HFFc6 (cell line): ENCODE measurements at regions not wholly inside any gene's neighbourhood (a gene's known extent, or its start where the extent isn't known, plus 50 kb on each side); places are given as distances from the start of the nearest gene placed in this dataset.

Experiments used
- DNase-seq: peaks from one replicate; pipeline ENCODE4 v3.0.0-alpha.2; 2018
- H3K27ac Mint-ChIP-seq: 2 replicates; pipeline ENCODE4 v1.8.0; 2020; ENCODE audit warnings: mild to moderate bottlenecking, mixed read lengths
- H3K27me3 Mint-ChIP-seq: 2 replicates; pipeline ENCODE4 v1.8.0; 2021; ENCODE audit warnings: mild to moderate bottlenecking, moderate library complexity, mixed read lengths; ENCODE audit not compliant: insufficient read depth
- H3K36me3 Mint-ChIP-seq: 2 replicates; pipeline ENCODE4 v1.8.0; 2021; ENCODE audit warnings: low read depth, mixed read lengths
- H3K4me1 Mint-ChIP-seq: 2 replicates; pipeline ENCODE4 v1.8.0; 2020; ENCODE audit warnings: low read depth, mixed read lengths
- H3K4me3 Mint-ChIP-seq: 2 replicates; pipeline ENCODE4 v1.8.0; 2020; ENCODE audit warnings: mild to moderate bottlenecking, moderate library complexity, mixed read lengths
- H3K9me3 Mint-ChIP-seq: 2 replicates; pipeline ENCODE4 v1.8.0; 2020; ENCODE audit warnings: mild to moderate bottlenecking, mixed read lengths
- TF ChIP-seq, protein P1 (sequence below): fragments of 200-600 bp; sonication (generic); IDR thresholded peaks from 2 replicates; pipeline ENCODE4 v1.5.0; 2021; ENCODE audit warnings: antibody characterized with exemption, mild to moderate bottlenecking

DNA sequence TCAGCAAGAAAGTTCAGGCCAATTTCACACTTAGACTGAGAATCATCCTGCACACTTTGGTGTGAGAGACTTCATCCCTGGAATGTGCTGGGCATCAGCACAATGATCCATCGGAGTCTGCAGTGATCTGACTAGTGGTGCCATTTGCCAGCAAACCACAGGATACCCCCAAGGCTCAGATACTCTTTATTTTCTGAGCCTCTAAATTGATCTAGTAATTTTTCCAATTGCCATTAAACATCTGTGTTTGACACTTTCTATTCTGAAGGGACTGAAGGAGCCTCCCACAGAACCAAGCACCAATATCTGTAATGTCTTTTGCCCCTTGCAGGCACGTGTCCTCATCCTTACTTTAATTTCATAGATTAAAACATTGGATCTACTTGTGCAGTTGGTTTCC, 485.3 kb upstream of the SMIM21 start:
- TF ChIP-seq, protein P1, sequence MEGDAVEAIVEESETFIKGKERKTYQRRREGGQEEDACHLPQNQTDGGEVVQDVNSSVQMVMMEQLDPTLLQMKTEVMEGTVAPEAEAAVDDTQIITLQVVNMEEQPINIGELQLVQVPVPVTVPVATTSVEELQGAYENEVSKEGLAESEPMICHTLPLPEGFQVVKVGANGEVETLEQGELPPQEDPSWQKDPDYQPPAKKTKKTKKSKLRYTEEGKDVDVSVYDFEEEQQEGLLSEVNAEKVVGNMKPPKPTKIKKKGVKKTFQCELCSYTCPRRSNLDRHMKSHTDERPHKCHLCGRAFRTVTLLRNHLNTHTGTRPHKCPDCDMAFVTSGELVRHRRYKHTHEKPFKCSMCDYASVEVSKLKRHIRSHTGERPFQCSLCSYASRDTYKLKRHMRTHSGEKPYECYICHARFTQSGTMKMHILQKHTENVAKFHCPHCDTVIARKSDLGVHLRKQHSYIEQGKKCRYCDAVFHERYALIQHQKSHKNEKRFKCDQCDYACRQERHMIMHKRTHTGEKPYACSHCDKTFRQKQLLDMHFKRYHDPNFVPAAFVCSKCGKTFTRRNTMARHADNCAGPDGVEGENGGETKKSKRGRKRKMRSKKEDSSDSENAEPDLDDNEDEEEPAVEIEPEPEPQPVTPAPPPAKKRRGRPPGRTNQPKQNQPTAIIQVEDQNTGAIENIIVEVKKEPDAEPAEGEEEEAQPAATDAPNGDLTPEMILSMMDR, result no peak
- H3K9me3 Mint-ChIP-seq, result peaks cover 10% of the 10 kb centered on the region
- no peak overlapping the region for H3K4me3 Mint-ChIP-seq
- H3K27ac Mint-ChIP-seq, result no peak overlapping the region
- H3K36me3 Mint-ChIP-seq, result no peaks in the 10 kb centered on the region
- H3K4me1 Mint-ChIP-seq, result no peaks in the 10 kb centered on the region
- no peaks in the 10 kb centered on the region; the same call in none of the 2 replicates for H3K27me3 Mint-ChIP-seq
- no peak for DNase-seq

DNA sequence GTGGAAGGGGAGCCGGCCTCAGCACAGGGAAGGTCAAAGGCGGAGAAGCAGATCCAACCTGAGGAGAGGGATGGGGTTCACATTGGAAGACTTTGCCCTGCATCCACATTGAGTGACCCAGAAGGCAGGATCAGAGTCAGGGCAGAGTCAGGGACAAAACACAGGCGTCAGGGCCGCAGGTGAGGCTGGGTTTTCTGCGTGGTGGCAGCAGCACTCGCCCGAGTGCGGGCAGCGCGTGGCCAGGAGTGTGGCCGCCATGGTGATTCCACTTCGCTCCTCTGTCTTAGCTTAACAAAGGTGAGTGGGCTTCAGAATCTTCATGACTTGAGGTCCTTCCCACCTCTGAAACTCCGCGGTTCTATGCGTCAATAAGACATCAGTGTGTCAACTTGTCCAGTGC, 476.9 kb upstream of the SMIM21 start:
- Mint-ChIP-seq H3K27ac (no peak overlapping the region), H3K4me1 (no peaks in the 10 kb centered on the region), H3K27me3 (no peaks in the 10 kb centered on the region; the same call in 1 of the 2 replicates), H3K36me3 (no peaks in the 10 kb centered on the region), H3K9me3 (peaks cover 45% of the 10 kb centered on the region), H3K4me3 (no peak overlapping the region)
- TF ChIP-seq, protein P1, result no peak
- no peak for DNase-seq

DNA sequence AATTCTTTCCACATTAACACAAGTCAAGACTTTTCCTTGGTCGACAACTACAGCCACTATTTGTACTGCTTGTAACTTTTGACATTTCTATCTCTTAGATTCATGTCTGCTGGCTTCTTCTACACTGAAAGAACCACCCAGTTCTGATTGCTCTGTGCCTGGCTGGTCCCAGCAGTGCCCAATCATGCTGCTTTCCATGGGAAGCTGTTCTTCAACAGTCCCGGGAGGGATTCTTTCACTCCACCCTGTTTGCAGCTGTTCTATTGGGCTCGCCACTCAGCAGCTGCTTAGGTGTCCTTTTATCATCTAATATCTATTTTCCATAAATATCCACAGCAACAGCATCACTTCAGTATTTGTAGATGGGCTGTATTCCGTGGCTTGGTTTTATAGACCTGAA, 471.1 kb upstream of the SMIM21 start:
- Mint-ChIP-seq H3K9me3 (peaks cover 27% of the 10 kb centered on the region), H3K4me1 (no peaks in the 10 kb centered on the region), H3K27ac (no peak overlapping the region), H3K4me3 (no peak overlapping the region), H3K27me3 (no peaks in the 10 kb centered on the region; the same call in 1 of the 2 replicates), H3K36me3 (no peaks in the 10 kb centered on the region)
- TF ChIP-seq, protein P1, result no peak
- no peak for DNase-seq

DNA sequence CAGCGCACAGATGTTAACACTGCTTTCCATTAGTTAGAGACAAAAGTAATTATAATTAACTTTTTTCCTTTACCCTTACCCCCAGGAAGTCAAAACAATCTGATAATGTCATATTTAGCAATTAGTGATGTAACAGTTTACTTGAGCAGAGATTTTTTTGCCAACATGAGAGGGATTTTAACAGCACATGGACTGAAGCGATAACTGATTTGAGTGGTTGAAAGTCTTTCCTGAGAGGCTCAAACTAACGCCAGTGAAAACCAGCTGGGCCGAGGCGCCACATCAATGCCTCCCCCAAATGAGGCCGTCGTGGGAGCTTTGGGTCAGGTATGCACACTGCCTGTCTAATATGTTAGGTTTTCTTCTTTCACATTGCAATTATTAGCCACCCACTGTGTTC, 469.9 kb upstream of the SMIM21 start:
- TF ChIP-seq, protein P1, result no peak
- no peaks in the 10 kb centered on the region for H3K4me1 Mint-ChIP-seq
- no peak overlapping the region for H3K4me3 Mint-ChIP-seq
- H3K36me3 Mint-ChIP-seq, result no peaks in the 10 kb centered on the region
- H3K27me3 Mint-ChIP-seq, result no peaks in the 10 kb centered on the region; the same call in 1 of the 2 replicates
- H3K9me3 Mint-ChIP-seq, result peaks cover 26% of the 10 kb centered on the region
- no peak overlapping the region for H3K27ac Mint-ChIP-seq
- no peak for DNase-seq

DNA sequence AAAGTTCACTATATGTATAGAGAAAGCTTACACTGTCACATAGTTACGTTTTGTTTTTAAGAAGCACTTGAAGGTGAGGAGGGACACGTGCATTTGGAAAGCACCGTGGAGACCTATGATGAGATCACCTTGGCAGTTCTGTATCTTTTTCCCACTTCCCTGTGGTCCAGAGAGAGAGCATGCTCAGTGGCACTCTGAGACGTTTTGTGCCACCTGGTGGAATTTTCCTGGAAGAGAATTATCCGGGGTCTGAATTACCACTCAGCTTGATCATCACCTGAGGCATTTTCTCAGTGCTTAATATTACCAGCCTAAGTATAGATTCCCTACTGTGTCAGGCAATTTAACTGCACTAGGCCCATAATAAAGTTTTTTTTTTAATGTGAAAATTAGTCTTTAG, 469.4 kb upstream of the SMIM21 start:
- DNase-seq, result no peak
- Mint-ChIP-seq H3K4me3 (no peak overlapping the region), H3K9me3 (peaks cover 23% of the 10 kb centered on the region), H3K27ac (no peak overlapping the region), H3K27me3 (no peaks in the 10 kb centered on the region; the same call in 1 of the 2 replicates), H3K36me3 (no peaks in the 10 kb centered on the region), H3K4me1 (no peaks in the 10 kb centered on the region)
- TF ChIP-seq, protein P1, result peak; percentile 19; the same call in 1 of the 2 replicates

DNA sequence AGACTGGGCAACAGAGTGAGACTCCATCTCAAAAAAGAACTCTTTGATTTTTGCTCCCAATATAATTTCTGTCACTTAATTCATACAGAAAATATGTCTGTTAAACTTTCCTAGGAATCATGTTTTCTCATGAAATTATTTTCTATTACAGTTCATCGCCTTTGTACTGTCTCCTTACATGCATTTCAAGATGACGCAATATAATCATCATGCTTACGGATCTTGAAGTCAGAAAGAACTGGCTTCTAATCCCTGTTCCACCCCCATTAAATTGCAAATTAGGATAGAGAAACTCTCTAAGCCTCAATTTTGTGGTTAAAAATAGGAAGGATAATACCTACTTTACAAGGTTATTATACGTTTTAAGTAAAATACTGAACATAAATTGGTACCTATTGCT, 467.6 kb upstream of the SMIM21 start:
- H3K27ac Mint-ChIP-seq, result no peak overlapping the region
- no peak for DNase-seq
- no peaks in the 10 kb centered on the region for H3K4me1 Mint-ChIP-seq
- peaks cover 20% of the 10 kb centered on the region for H3K9me3 Mint-ChIP-seq
- no peak overlapping the region for H3K4me3 Mint-ChIP-seq
- no peaks in the 10 kb centered on the region for H3K36me3 Mint-ChIP-seq
- TF ChIP-seq, protein P1, result no peak
- no peaks in the 10 kb centered on the region for H3K27me3 Mint-ChIP-seq
